NCI-H2196 (cell line): ENCODE measurements at regions not wholly inside any gene's neighbourhood (a gene's known extent, or its start where the extent isn't known, plus 50 kb on each side); places are given as distances from the start of the nearest gene placed in this dataset.

ENCODE experiments used
- DNase-seq: peaks from one replicate; lab custom pipeline; 2025; ENCODE audit not compliant: unreplicated experiment; lab: John Stamatoyannopoulos, UW

GRCh38 chr7:84821671-84822534, 365.0 kb downstream of the SEMA3D start:
- DNase-seq, result no peak

GRCh38 chr7:84820481-84820880, 366.4 kb downstream of the SEMA3D start:
- DNase-seq, result no peak

DNA sequence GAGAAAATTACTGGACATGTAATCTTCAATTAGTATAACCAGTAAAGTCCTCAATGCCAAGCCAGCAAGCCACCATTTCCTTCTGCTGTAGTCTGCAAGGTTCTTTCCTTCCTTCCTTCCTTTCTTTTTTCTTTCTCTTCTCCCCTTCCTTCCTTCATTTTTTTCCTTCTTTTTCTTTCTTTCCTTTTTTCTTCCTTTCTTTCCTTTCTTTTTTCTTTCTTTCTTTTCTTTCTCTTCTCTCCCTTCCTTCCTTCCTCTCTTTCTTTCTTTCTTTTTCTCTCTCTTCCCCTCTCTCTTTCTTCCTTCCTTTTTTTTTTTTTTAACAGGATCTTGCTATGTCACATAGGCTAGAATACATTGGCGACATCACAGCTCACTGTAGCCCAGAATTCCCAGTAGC, 369.8 kb downstream of the SEMA3D start:
- DNase-seq, result no peak

- DNase-seq, result no peak
Measured at GRCh38 chr7:84813376-84813775, 373.5 kb downstream of the SEMA3D start.

DNA sequence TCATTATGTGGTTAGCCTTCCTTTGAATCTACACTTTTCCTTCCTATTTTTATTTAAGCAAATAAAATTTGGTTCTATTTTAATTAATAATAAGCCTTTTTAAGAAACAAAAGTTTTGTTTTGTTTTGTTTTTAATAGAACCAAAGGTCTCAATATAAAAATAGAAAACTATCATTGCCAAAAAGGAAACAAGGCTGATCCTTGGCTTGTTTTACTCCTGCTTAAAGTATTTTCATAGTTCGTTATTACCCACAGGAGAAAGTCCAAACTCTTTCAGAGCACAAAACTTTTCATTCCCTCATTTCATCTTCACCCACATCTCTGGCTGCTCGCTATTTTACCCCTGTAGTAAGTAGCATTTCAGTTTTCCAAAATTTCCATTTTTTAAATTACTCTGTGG, 374.8 kb downstream of the SEMA3D start:
- DNase-seq, result no peak

DNA sequence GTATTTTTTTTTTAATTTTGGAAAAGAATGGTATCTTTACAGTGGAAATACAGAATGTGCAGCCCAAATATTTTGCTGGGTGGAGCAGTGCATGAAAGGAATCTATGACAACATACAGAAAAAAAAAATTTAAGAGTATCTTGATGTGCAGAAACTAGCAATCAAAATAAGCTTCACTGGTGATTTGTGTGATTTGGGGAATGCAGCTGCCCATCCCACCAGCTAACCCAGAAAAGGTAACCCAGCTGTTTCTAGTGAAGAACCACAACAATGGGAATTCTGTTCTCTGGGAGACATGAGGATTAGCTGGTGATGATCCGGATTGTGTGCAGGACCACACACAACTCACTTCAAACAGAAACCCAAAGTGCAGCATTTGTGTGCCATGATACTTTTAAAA, 375.5 kb downstream of the SEMA3D start:
- DNase-seq, result no peak

DNA sequence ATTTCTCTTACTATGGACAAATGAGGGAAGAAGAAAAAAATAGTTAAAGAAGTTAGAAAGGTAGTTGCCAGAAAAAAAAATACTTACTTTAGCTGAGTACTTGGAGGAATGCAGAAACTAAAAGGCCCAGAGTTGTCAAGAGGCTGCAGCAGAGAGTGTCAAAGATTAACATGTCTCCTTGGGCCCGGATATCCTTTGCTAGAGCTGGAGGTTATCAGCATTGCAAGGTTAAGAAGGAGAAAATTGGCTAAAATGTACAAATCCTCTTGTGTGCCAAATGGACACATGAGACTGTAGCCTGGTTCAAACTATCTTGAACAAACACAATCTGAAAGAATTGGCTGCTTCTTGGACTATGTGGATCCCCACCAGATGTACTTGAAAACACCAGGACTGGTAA, 377.0 kb downstream of the SEMA3D start:
- DNase-seq, result no peak

DNA sequence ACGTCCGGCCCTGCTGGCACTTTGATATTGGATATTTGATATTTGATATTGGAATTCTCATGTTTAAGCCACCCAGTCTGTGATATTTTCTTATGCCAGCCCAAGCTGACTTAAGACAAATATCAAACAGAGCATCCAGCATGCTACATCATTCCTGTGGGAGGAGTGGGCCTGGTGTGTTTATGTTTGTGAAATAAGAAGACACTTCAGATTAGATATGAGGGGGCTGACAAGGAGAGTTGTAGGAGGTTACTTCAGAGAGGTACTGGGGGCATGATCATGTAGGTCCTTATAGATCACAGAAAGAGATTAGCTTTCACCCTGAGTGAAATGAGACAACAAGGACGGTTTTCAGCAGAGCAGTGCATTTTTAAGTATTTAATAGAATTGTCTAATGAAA, 382.9 kb downstream of the SEMA3D start:
- no peak for DNase-seq

- DNase-seq, result no peak
Measured at GRCh38 chr7:84801396-84801795, 385.5 kb downstream of the SEMA3D start.

GRCh38 chr7:84800846-84801245, 386.0 kb downstream of the SEMA3D start:
- DNase-seq, result no peak

DNA sequence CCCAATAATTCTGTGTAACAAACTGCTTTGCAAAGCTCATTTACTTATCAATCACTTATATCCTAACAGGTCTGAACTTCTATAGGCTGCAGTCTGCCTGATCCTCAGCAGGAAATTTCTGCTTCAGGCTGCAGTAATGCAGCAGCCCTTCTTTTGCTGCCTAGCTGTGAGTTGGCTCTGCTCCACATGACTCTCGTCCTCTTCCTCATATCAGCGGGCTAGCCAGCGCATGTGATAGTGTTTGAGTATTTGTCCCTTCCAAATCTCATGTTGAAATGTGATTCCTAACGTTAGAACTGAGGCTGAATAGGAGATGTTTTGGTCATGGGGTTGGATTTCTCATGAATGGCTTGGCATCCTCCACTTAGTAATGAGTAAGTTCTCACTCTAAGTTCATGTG, 387.8 kb downstream of the SEMA3D start:
- no peak for DNase-seq

DNA sequence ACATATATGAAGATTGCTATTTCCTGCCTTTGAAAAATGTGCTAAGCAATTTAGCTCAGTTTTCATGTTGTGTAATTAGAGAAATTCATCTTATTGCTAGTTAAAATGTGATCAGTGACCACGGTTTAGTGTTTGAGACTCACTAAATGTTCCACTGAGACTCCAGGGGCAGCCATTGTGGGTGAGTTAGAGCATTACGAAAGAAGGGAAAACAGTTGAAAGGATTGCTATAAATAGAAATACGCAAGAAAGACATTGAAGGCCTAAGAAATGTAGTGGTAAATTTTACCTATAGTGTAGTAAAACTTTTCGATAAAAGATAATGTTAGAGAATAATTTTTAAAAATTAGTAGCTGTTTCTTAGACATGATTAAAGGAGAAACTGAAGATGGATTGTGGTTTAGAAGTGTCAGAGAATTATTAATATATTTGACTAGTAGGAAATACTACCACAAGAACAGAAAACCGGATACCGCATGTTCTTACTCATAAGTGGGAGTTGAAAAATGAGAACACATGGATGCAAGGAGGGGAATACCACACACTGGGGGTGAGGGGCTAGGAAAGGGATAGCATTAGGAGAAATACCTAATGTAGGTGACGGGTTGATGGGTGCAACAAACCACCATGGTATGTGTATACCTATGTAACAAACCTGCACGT, 394.5 kb downstream of the SEMA3D start:
- DNase-seq, result no peak

- no peak for DNase-seq
Measured at GRCh38 chr7:84790882-84791281, 396.0 kb downstream of the SEMA3D start.

DNA sequence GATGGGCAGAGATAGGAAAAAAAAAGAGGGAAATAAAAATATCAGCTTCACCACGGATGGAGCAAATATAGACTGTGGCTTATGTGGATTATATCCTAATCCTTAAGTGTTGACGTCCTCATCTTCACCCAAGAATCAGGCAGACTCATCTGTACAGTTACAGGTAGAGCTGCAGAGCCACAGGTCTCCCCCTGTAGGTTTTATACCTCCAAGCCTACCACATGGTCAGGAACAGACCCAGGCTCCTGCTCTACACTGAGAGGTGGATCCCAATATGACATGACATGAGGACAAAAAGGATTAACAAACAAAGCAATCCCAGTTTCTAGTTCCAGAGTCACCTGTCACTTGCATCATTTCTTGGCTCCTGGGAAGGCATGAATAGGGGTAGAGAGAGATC, 400.8 kb downstream of the SEMA3D start:
- no peak for DNase-seq

- no peak for DNase-seq
Measured at GRCh38 chr7:84784450-84784849, 402.4 kb downstream of the SEMA3D start.

DNA sequence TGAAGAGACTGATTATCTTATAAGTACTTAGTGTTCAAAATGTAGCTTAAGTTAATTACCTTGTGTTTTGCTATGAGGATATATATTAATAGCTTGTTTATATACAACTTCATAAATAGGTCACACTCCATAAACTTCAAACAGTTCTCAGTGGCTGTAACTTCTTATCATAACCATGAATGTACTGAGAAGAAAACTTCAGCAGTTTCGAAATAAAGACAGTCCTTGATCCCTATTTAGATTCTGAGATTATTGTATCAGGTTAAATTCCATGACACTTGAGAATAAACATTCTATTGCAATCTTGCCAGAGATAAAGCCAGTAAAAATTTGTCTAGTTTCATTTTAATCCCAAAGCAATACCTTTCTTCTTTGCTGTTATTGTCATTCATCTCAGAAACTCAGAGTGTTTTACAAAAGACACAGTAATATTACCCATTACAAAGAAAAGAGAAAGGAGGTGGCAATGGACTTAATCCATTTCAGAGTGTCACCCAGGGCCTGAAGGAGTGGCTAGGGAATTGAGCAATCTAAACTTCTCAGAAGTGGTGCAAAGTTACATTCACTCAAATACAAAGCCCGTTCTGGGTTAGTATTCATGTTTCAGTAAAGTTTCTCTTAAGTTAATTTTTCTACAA, 403.6 kb downstream of the SEMA3D start:
- DNase-seq, result no peak

DNA sequence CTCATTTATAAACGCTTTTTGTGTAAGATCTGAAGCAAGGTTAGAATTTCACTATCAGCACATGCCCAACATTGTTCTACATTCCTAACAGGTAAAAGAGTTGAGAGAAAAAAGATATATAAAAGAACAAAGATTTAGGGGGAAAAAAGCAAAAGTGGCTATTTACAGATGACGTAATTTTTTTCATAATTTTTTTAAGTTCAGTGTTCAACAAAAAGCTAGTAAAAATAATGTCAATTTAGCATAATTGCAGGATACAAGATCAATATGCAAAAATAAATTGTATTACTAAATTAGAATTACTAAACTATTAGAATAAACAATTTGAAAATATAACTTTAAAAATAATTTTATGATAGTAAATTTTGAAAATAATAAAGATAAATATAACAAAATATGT, 405.0 kb downstream of the SEMA3D start:
- DNase-seq, result no peak

GRCh38 chr7:84780158-84781124, 406.4 kb downstream of the SEMA3D start:
- no peak for DNase-seq

GRCh38 chr7:84757761-84758160, 429.1 kb downstream of the SEMA3D start:
- DNase-seq, result no peak

GRCh38 chr7:84746353-84746752, 440.5 kb downstream of the SEMA3D start:
- no peak for DNase-seq

DNA sequence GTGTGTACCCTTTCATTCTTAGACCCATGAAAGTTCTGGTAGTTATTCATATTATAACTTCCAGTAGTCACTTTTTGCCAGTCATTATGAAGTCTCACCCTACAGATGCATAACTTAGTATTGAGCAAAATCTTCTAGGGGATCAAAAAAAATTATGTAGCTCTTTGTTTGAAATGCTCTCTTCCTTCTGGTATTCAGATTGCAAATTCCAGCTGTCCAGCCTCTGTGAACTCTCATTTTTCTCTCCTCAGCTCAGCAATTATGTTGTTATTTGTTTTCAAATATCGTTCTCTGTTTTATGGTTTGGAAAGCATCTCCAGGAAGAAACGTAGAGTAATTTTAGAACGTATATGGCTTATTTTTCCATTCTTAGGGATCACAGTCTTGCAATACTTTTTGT, 442.5 kb downstream of the SEMA3D start:
- DNase-seq, result no peak
